ENCODE measurements at regions not wholly inside any gene's neighbourhood (a gene's known extent, or its start where the extent isn't known, plus 50 kb on each side); places are given as distances from the start of the nearest gene placed in this dataset.
"Not testable (repeated sequence)": the region's sequence is repeated elsewhere in the genome, so short reads cannot be mapped to it uniquely, and the experiment has no call there.

DNA sequence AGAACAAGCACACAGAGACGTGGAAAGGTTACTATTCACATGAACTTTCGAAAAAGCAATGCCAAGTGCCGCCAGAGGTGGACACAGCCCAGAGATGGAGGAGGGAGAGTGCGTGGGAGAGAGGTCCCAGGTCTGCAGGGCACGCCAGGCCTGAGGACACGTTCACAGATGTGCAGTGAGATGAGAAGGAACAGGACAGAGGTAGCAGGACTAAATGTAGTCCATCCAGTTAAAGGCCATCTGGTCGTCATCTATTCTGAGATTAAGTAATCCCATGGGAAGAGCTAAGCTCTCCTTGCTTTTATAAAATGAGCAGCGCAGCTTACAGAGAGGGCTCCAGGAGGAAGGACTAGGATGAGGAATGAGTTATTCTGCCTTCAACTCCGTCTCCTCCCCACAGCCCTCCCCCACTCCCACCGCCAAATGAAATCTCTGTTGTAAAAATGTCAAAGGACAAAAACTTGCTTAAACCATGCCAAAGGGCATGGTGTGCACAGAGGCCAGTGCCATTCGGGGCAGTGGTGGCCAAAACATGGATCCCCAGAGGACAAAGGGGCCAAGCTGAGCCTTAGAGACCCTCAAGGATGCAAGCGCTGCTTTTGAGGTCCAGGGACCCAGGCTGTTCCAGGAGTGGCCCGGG is 85.4 kb upstream of the SLC25A33 start:
- Histone ChIP-seq H3K9ac (ENCODE audit: low read depth, low read length) (no peak overlapping the region), H3K4me1 (ENCODE audit: insufficient read depth, low read length) (peaks cover 2% of the 10 kb centered on the region)

DNA sequence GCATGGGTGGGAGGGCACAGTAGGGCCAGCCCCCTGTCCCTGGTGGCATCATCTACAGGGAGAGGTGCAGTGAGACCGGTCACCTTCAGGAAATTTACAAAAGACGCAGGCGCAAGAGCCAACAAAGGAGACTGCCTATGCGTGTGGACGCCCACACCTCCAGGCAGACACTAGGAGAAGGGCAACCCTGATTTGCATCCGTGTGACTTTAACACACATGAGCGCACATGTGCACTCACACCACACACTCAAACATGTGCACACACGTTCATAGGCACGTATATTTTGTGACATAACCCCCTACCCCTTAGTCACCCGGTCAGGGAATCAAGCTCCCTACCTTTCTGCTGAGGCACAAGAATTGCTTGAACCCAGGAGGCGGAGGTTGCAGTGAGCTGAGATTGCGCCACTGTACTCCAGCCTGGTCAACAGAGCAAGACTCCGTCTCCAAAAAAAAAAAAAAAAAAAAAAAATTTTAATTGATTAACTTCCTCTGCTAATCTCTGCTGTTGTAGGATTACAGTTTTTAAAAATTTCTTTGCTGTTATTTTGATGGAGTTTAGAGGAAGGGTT is 84.7 kb upstream of the SLC25A33 start:
- Histone ChIP-seq H3K27ac (ENCODE audit: low read length) (no peak overlapping the region), H3K4me3 (ENCODE audit: low read length) (no peak overlapping the region), H3K4me1 (ENCODE audit: insufficient read depth, low read length) (no peaks in the 10 kb centered on the region), H3K9ac (ENCODE audit: low read depth, low read length) (no peak overlapping the region), H3K27me3 (ENCODE audit: insufficient read depth, low read length) (no peaks in the 10 kb centered on the region), H3K36me3 (ENCODE audit: insufficient read depth, low read depth, low read length) (no peaks in the 10 kb centered on the region), H3K9me3 (ENCODE audit: insufficient read depth, low read depth, low read length) (no peaks in the 10 kb centered on the region)

More for the DNA sequence above, 85.4 kb upstream of the SLC25A33 start:
- Histone ChIP-seq H3K27me3 (ENCODE audit: insufficient read depth, low read length) (no peaks in the 10 kb centered on the region), H3K36me3 (ENCODE audit: insufficient read depth, low read depth, low read length) (no peaks in the 10 kb centered on the region), H3K9me3 (ENCODE audit: insufficient read depth, low read depth, low read length) (no peaks in the 10 kb centered on the region), H3K27ac (ENCODE audit: low read length) (no peak overlapping the region), H3K4me3 (ENCODE audit: low read length) (no peak overlapping the region)

DNA sequence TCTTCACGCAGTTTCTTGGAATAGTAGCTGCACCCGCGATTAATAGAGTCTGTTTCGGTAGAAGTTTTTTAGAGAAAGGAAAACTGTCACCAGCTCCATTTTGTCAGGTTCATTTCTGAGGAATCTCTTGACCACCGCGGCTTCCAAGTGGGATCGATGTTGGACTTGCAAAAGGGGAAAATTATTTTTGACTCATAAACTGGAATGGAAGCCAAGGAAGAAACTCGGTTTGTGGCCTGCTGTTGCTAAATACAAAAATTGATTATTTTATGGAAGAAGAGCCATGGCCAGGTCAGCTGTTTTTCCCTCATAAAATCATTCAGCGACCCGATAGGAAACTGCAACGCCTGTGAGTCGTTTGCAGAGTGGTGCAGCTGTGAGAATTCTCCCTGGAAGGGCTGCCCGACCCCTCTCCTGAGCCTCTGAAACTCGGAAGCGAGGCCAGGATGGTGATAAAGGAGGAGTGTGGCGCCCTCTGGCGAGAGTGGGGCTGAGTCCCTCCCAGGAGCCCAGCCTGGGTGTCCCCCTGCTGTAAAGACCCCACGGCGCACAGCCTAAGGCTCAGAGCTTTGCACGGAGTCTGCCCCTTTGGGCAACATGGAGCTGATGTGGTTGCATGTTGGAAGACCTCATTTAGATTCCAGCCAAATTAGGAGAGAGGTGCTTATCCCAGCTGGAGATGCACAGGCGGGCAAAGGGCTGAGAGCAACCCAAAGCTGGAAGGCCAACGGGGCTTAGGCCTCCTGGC is 83.6 kb upstream of the SLC25A33 start:
- Histone ChIP-seq H3K27ac (ENCODE audit: low read length) (no peak overlapping the region), H3K36me3 (ENCODE audit: insufficient read depth, low read depth, low read length) (no peaks in the 10 kb centered on the region), H3K27me3 (ENCODE audit: insufficient read depth, low read length) (no peaks in the 10 kb centered on the region), H3K9ac (ENCODE audit: low read depth, low read length) (no peak overlapping the region), H3K4me1 (ENCODE audit: insufficient read depth, low read length) (no peaks in the 10 kb centered on the region), H3K9me3 (ENCODE audit: insufficient read depth, low read depth, low read length) (no peaks in the 10 kb centered on the region), H3K4me3 (ENCODE audit: low read length) (no peak overlapping the region)

DNA sequence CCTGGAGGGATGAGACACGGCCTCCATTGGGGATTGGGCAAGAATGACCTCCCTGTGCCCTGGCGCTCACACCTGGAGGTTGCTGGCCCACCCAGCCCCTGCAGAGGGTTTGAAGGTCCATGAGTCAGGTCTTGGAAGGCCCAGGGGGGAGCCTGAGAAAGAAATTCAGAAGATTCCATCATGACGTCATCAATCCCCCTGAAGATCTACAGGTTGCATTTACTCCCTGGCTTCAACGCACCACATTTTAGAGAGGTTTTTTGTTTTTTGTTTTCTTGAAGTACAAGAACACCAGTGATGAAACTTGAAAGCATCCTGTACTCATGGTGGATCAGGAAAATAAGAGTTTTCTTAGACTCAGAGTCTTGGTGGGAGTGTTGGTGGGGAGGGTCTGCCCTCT is 82.4 kb upstream of the SLC25A33 start:
- Histone ChIP-seq H3K4me1 (ENCODE audit: insufficient read depth, low read length) (no peaks in the 10 kb centered on the region), H3K9me3 (ENCODE audit: insufficient read depth, low read depth, low read length) (no peaks in the 10 kb centered on the region), H3K4me3 (ENCODE audit: low read length) (no peak overlapping the region), H3K27me3 (ENCODE audit: insufficient read depth, low read length) (no peaks in the 10 kb centered on the region), H3K9ac (ENCODE audit: low read depth, low read length) (no peak overlapping the region), H3K27ac (ENCODE audit: low read length) (no peak overlapping the region), H3K36me3 (ENCODE audit: insufficient read depth, low read depth, low read length) (no peaks in the 10 kb centered on the region)

DNA sequence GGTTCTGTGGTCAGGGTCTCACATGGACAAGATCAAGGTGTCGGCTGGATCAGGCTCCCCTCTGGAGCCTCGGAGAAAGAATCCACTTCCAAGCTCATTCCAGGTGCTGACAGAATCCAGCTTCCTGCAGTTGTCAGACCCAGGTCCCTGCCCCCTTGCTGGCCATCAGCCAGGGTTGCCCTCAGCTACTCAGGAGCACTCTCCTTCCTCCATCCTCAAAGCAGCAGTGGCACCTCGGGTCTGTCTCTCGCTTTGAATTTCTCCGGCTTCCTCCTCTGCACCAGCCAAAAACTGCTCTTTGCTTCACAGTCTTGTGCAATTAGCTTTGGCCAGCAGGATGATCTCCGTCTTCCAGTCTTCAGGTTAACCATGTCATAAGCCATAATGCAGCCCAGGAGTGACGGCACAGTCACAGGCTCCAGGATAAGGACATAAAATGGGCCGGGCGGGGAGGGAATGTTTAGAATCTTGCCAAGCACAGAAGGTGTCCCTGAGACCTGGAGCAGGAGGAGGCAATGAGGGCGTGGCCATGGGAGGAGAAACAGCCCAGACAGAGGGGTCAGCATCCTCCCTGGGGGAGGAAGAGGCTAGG is 79.4 kb upstream of the SLC25A33 start:
- no peak overlapping the region for H3K9ac ChIP-seq (ENCODE audit: low read depth, low read length)
- H3K4me3 ChIP-seq (ENCODE audit: low read length), result no peak overlapping the region

DNA sequence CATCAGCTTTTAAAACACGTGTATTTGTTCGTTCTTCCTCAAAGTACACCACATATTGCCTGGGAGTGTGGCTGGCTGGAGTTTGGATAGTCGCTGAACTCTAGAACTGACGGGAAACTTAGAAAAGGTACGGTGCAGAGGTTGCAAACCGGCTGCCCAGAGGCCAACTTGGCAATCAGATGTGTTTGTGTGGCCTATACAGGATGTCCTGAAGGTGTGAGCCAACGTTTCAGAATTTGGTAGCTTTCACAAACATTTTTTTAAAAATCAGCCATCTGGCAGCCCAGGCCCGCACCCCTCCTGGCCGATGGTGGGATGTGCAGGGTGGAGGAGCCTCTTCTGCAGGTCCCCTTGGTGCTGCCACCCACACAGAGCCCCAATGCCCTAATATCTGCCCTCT is 73.6 kb upstream of the SLC25A33 start:
- H3K4me1 ChIP-seq (ENCODE audit: insufficient read depth, low read length), result no peaks in the 10 kb centered on the region
- H3K36me3 ChIP-seq (ENCODE audit: insufficient read depth, low read depth, low read length), result no peaks in the 10 kb centered on the region
- H3K27ac ChIP-seq (ENCODE audit: low read length), result no peak overlapping the region
- H3K9ac ChIP-seq (ENCODE audit: low read depth, low read length), result no peak overlapping the region
- no peaks in the 10 kb centered on the region for H3K27me3 ChIP-seq (ENCODE audit: insufficient read depth, low read length)
- H3K9me3 ChIP-seq (ENCODE audit: insufficient read depth, low read depth, low read length), result no peaks in the 10 kb centered on the region
- no peak overlapping the region for H3K4me3 ChIP-seq (ENCODE audit: low read length)

More for the DNA sequence above, 79.4 kb upstream of the SLC25A33 start:
- Histone ChIP-seq H3K4me1 (ENCODE audit: insufficient read depth, low read length) (no peaks in the 10 kb centered on the region), H3K9me3 (ENCODE audit: insufficient read depth, low read depth, low read length) (no peaks in the 10 kb centered on the region), H3K27me3 (ENCODE audit: insufficient read depth, low read length) (no peaks in the 10 kb centered on the region), H3K27ac (ENCODE audit: low read length) (no peak overlapping the region), H3K36me3 (ENCODE audit: insufficient read depth, low read depth, low read length) (no peaks in the 10 kb centered on the region)

DNA sequence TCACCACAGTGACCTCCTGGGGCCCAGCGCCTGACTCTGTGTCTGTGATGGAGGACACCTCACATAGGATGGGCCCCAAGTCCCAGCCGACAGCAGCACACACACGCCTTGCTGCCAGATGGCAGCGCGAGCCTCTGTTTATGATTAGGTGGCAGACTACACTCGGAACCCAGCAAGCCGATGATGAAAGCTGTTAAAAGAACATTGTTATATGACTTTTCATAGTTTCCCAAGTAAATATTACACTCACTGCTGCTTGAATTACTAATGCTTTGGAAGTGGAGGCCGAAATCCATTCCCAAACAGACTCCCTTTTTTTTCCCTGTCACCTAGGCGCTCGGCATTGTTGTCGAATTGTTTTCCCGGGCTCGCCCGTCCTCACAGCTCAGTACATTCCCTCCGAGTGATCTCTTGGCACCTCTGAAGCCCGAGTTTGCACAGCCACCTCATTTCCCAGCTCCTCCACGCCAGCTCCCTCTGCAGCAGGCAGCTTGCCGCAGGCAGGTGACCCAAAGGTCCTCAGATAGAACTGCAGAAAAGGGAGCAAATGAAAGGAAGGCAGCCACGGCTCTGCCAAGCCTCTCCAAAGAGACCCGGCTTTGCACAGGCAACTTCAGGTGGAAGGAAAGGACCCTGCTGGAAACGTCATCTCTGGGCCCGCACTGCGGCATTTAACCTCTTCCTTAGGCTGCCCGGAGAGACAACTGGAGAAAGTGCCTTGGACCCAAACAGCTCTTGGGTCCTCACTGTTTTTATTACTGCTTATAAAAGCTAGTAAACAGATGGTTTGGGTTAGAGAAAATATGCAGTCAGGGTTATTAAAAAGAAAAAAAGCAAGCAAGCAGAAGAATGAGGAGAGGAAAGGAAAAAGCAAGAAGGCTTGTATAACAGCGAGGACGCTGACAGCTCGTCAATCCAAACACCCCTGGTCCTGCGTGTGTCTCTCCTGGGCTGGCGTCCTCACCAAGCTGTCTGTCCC is 72.2 kb upstream of the SLC25A33 start:
- Histone ChIP-seq H3K36me3 (ENCODE audit: insufficient read depth, low read depth, low read length) (no peaks in the 10 kb centered on the region), H3K9ac (ENCODE audit: low read depth, low read length) (no peak overlapping the region), H3K9me3 (ENCODE audit: insufficient read depth, low read depth, low read length) (no peaks in the 10 kb centered on the region), H3K27ac (ENCODE audit: low read length) (no peak overlapping the region), H3K27me3 (ENCODE audit: insufficient read depth, low read length) (no peaks in the 10 kb centered on the region), H3K4me3 (ENCODE audit: low read length) (no peak overlapping the region), H3K4me1 (ENCODE audit: insufficient read depth, low read length) (no peaks in the 10 kb centered on the region)

DNA sequence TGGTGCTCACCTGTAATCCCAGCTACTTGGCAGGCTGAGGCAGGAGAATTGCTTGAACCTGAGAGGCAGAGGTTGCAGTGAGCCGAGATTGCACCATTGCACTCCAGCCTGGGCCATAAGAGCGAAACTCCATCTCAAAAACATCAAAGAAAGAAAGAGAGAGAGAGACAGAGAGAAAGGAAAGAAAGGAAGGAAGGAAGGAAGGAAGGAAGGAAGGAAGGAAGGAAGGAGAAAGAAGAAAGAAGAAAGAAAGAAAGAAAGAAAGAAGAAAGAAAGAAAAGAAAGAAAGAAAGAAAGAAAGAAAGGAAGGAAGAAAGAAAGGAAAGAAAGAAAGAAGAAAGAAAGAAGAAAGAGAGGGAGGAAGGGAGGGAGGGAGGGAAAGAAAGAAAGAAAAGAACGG is 69.4 kb upstream of the SLC25A33 start:
- H3K9ac ChIP-seq (ENCODE audit: low read depth, low read length); H3K27me3 ChIP-seq (ENCODE audit: insufficient read depth, low read length); H3K36me3 ChIP-seq (ENCODE audit: insufficient read depth, low read depth, low read length); H3K9me3 ChIP-seq (ENCODE audit: insufficient read depth, low read depth, low read length); H3K27ac ChIP-seq (ENCODE audit: low read length); H3K4me1 ChIP-seq (ENCODE audit: insufficient read depth, low read length); H3K4me3 ChIP-seq (ENCODE audit: low read length): not testable (repeated sequence)

DNA sequence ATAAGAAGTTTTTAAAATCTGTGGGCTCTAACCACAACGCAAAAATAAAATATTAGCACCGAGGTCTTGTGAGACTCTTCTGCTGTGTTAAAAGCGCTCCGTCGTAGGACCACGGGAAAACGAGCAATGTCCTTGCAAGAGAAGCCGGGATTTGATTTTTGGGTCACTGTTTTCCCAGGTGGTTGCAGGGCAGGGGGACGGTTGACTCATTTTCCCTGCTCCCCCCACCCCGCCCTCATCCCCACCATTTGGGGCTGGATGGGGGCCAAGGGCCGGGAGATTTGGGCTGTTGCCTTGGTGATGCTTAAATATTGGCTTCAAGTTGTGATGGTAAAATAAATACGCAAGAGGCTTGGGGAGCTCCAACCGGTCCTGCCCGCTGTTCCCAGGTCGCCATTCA is 67.6 kb upstream of the SLC25A33 start:
- H3K27me3 ChIP-seq (ENCODE audit: insufficient read depth, low read length), result no peaks in the 10 kb centered on the region
- no peak overlapping the region for H3K27ac ChIP-seq (ENCODE audit: low read length)
- no peaks in the 10 kb centered on the region for H3K36me3 ChIP-seq (ENCODE audit: insufficient read depth, low read depth, low read length)
- H3K9me3 ChIP-seq (ENCODE audit: insufficient read depth, low read depth, low read length), result no peaks in the 10 kb centered on the region
- H3K4me3 ChIP-seq (ENCODE audit: low read length), result no peak overlapping the region
- H3K4me1 ChIP-seq (ENCODE audit: insufficient read depth, low read length), result no peaks in the 10 kb centered on the region
- H3K9ac ChIP-seq (ENCODE audit: low read depth, low read length), result no peak overlapping the region

DNA sequence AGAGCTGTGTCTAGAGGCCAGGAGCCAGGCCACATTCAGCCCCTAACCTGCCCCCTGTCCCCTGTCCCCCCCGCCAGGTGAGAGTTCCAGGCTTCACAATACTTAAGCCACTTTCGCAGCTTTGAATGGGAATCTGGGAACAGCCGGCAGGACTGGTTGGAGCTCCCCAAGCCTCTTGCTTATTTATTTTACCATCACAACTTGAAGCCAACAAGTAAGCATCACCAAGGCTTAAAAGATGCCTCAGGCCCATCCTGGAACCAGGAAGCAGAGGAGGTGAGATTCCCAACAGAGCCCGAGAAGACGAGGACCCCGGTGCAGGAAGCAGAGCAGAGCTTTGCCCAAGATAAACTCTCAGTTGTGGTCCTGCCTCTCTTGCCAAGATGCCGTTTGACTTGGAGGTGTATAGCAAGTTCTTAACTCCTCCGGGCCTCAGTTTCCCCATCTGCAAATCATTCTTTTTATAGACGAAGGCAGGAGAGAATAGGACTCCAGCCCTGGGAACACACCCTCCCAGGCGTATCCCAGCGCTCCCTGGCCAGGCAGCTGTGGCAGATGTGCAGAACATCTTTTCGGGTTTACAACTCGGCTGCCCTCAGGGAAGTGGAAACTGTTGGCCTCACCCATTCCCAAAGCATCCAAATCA is 66.8 kb upstream of the SLC25A33 start:
- no peaks in the 10 kb centered on the region for H3K36me3 ChIP-seq (ENCODE audit: insufficient read depth, low read depth, low read length)
- no peak overlapping the region for H3K4me3 ChIP-seq (ENCODE audit: low read length)
- no peak overlapping the region for H3K27ac ChIP-seq (ENCODE audit: low read length)
- H3K27me3 ChIP-seq (ENCODE audit: insufficient read depth, low read length), result no peaks in the 10 kb centered on the region
- H3K4me1 ChIP-seq (ENCODE audit: insufficient read depth, low read length), result no peaks in the 10 kb centered on the region
- H3K9me3 ChIP-seq (ENCODE audit: insufficient read depth, low read depth, low read length), result no peaks in the 10 kb centered on the region
- no peak overlapping the region for H3K9ac ChIP-seq (ENCODE audit: low read depth, low read length)

Data from iPS-20b (cell line).